GM23248 (cell line): ENCODE measurements at regions not wholly inside any gene's neighbourhood (a gene's known extent, or its start where the extent isn't known, plus 50 kb on each side); places are given as distances from the start of the nearest gene placed in this dataset.

Source experiments
- DNase-seq: peaks from one replicate; pipeline ENCODE4 v3.0.0-alpha.2; 2015
- H2AFZ ChIP-seq: fragments of 200-600 bp; sonication (generic); 2 replicates; pipeline ENCODE4 v1.6.1; 2016; ENCODE audit warnings: antibody characterized with exemption
- H3F3A ChIP-seq: fragments of 200-600 bp; sonication (generic); 2 replicates; pipeline ENCODE4 v1.6.1; 2016; ENCODE audit warnings: mild to moderate bottlenecking, antibody characterized with exemption, mixed run types; ENCODE audit not compliant: insufficient read depth
- H3K27ac ChIP-seq: fragments of 200-600 bp; sonication (generic); 2 replicates; pipeline ENCODE4 v1.5.1; 2016; ENCODE audit warnings: mild to moderate bottlenecking
- H3K27me3 ChIP-seq: fragments of 200-600 bp; sonication (generic); replicated peaks from 2 replicates; pipeline ENCODE4 v1.6.1; 2016; ENCODE audit warnings: mild to moderate bottlenecking; ENCODE audit not compliant: insufficient read depth
- H3K36me3 ChIP-seq: fragments of 200-600 bp; sonication (generic); 2 replicates; pipeline ENCODE4 v1.6.1; 2016; ENCODE audit warnings: low read depth, mild to moderate bottlenecking
- H3K4me1 ChIP-seq: fragments of 200-600 bp; sonication (generic); 2 replicates; pipeline ENCODE4 v1.6.1; 2016; ENCODE audit warnings: mild to moderate bottlenecking; ENCODE audit not compliant: insufficient read depth
- H3K4me2 ChIP-seq: fragments of 200-600 bp; sonication (generic); one replicate; pipeline ENCODE4 v1.6.1; 2016; ENCODE audit warnings: mild to moderate bottlenecking; ENCODE audit not compliant: unreplicated experiment
- H3K4me3 ChIP-seq: fragments of 200-600 bp; sonication (generic); 2 replicates; pipeline ENCODE4 v1.5.1; 2016; ENCODE audit warnings: mild to moderate bottlenecking
- H3K79me2 ChIP-seq: fragments of 200-600 bp; sonication (generic); 2 replicates; pipeline ENCODE4 v1.6.1; 2016; ENCODE audit warnings: mild to moderate bottlenecking; ENCODE audit not compliant: insufficient read depth
- H3K9ac ChIP-seq: fragments of 200-600 bp; sonication (generic); 2 replicates; pipeline ENCODE4 v1.6.1; 2016; ENCODE audit warnings: mild to moderate bottlenecking
- H3K9me2 ChIP-seq: fragments of 200-600 bp; sonication (generic); 2 replicates; pipeline ENCODE4 v1.6.1; 2016; ENCODE audit warnings: mixed run types, mild to moderate bottlenecking, moderate library complexity; ENCODE audit not compliant: insufficient read depth
- H3K9me3 ChIP-seq: fragments of 200-600 bp; sonication (generic); one replicate; pipeline ENCODE4 v1.6.1; 2017; ENCODE audit warnings: low read depth
- H4K20me1 ChIP-seq: fragments of 200-600 bp; sonication (generic); 2 replicates; pipeline ENCODE4 v1.6.0; 2016; ENCODE audit not compliant: insufficient read depth
- EZH2 ChIP-seq: fragments of 200-600 bp; sonication (generic); IDR thresholded peaks from 2 replicates; pipeline ENCODE4 v1.6.1; 2018; ENCODE audit warnings: antibody characterized with exemption, mild to moderate bottlenecking; ENCODE audit not compliant: insufficient read depth, poor library complexity, severe bottlenecking
- EZH2phosphoT487 ChIP-seq: fragments of 200-600 bp; sonication (generic); IDR thresholded peaks from 2 replicates; pipeline ENCODE4 v1.6.1; 2018; ENCODE audit warnings: antibody characterized with exemption, moderate library complexity, mild to moderate bottlenecking, low read depth; ENCODE audit not compliant: insufficient read depth
- WGBS, 2 experiments: methylation state at CpG; one replicate each; pipeline ENCODE4 v1.1.6; 2015 to 2017; ENCODE audit warnings: low lambda C conversion rate in 2 of 2, low coverage in 1 of 2; ENCODE audit errors: missing lambda C conversion rate in 2 of 2; 5-methylcytosine and 5-hydroxymethylcytosine counted together
- in situ Hi-C: fragments of 300-500 bp; cut with MboI; formaldehyde crosslinking; loops from 2 replicates; pipeline ENCODE4 v1.15.0; 2020

DNA sequence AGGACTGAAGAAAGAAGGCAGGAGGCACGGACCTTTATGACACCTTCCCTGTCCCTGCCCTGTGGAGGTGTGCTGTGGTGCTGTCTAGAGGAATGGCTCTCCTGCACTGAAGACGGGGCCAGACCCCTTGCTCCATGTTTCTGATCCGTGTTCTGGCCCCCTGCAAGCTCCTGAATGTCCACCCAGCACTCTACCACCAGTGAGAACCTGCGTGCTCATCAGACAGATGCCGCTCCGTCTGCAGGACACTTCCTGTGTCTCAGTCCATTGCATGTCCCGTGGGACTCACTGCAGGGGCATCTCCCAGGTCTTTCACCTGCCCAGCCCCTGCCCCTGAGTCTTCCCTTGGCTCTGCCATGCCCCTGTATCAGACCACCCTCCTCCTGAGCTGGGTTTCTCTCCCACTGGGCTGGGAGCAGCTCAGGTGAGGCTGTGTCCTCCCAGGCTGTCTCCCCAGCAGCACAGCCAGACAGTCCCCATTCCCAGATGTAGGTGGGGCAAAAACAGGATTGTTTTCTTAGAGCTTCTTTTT, 278.3 kb upstream of the ZNF32 start:
- no peaks in the 10 kb centered on the region for H4K20me1 ChIP-seq
- TF ChIP-seq EZH2phosphoT487 (no peak), EZH2 (no peak)
- in situ Hi-C loops, result no loop called here
- no peak overlapping the region for H3K4me2 ChIP-seq
- WGBS, 2 experiments, result 80 to 86% methylated on average over 7 of the region's 7 CpGs
- H3K79me2 ChIP-seq, result no peaks in the 10 kb centered on the region
- H3K9ac ChIP-seq, result no peak overlapping the region
- H3K4me3 ChIP-seq, result no peak overlapping the region
- no peaks in the 10 kb centered on the region for H3K9me2 ChIP-seq
- no peaks in the 10 kb centered on the region for H3K36me3 ChIP-seq
- no peaks in the 10 kb centered on the region for H3K27me3 ChIP-seq
- peaks cover 17% of the 10 kb centered on the region for H3K4me1 ChIP-seq
- H2AFZ ChIP-seq, result no peak overlapping the region
- H3F3A ChIP-seq, result peaks cover 14% of the 10 kb centered on the region
- no peak for DNase-seq
- H3K27ac ChIP-seq, result no peak overlapping the region
- H3K9me3 ChIP-seq, result no peaks in the 10 kb centered on the region

DNA sequence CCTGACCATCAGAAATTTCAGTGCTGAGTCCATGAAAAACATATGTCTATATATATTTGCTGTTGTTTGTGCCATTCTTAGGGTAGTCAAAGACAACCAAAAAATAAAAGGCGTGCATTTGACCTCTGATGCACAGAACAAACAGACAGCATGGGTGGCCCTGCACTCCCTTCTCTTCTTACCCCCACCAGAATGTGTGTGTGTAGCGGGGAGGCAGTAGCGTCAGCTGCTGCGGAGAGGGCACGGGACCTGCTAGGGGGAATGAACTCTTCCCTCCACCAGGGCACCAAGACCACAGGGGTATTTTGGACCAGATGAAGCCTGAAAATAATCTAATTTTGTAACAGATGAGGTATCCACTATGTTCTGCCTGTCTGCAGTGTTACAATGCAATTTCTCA, 277.7 kb upstream of the ZNF32 start:
- Histone ChIP-seq H3K9me2 (no peaks in the 10 kb centered on the region), H3K9me3 (no peaks in the 10 kb centered on the region), H3K36me3 (no peaks in the 10 kb centered on the region), H3K79me2 (no peaks in the 10 kb centered on the region), H3K4me2 (no peak overlapping the region), H3K9ac (no peak overlapping the region), H4K20me1 (no peaks in the 10 kb centered on the region), H3K27me3 (no peaks in the 10 kb centered on the region), H3K27ac (no peak overlapping the region), H3K4me1 (peaks cover 11% of the 10 kb centered on the region), H3F3A (peaks cover 8% of the 10 kb centered on the region; the same call in 1 of the 2 replicates), H3K4me3 (no peak overlapping the region), H2AFZ (no peak overlapping the region)
- DNase-seq, result no peak
- WGBS, 2 experiments, result 95 to 96% methylated on average over 5 of the region's 5 CpGs
- in situ Hi-C loops, result no loop called here
- TF ChIP-seq EZH2 (no peak), EZH2phosphoT487 (no peak)

GRCh38 chr10:43925793-43926192, 277.1 kb upstream of the ZNF32 start:
- no peaks in the 10 kb centered on the region for H3K9me3 ChIP-seq
- H3K9ac ChIP-seq, result no peak overlapping the region
- H3K79me2 ChIP-seq, result no peaks in the 10 kb centered on the region
- H3K36me3 ChIP-seq, result no peaks in the 10 kb centered on the region
- WGBS, 2 experiments, result 96 to 99% methylated on average over 7 of the region's 7 CpGs
- no peak overlapping the region for H3K27ac ChIP-seq
- in situ Hi-C loops, result no loop called here
- H3K4me1 ChIP-seq, result peaks cover 7% of the 10 kb centered on the region
- DNase-seq, result no peak
- H2AFZ ChIP-seq, result no peak overlapping the region
- peaks cover 5% of the 10 kb centered on the region; the same call in 1 of the 2 replicates for H3F3A ChIP-seq
- no peaks in the 10 kb centered on the region for H3K9me2 ChIP-seq
- no peak overlapping the region for H3K4me2 ChIP-seq
- H3K27me3 ChIP-seq, result no peaks in the 10 kb centered on the region
- no peak overlapping the region for H3K4me3 ChIP-seq
- TF ChIP-seq EZH2, result no peak
- TF ChIP-seq EZH2phosphoT487, result no peak
- H4K20me1 ChIP-seq, result no peaks in the 10 kb centered on the region

- no peak overlapping the region for H3K9ac ChIP-seq
- H3K27me3 ChIP-seq, result no peaks in the 10 kb centered on the region
- H3K27ac ChIP-seq, result no peak overlapping the region
- TF ChIP-seq EZH2 (no peak), EZH2phosphoT487 (no peak)
- H3F3A ChIP-seq, result no peaks in the 10 kb centered on the region
- H4K20me1 ChIP-seq, result no peaks in the 10 kb centered on the region
- 50 to 51% methylated on average over 2 of the region's 2 CpGs for WGBS, 2 experiments
- H2AFZ ChIP-seq, result no peak overlapping the region
- no peaks in the 10 kb centered on the region for H3K4me1 ChIP-seq
- H3K79me2 ChIP-seq, result no peaks in the 10 kb centered on the region
- H3K4me3 ChIP-seq, result no peak overlapping the region
- DNase-seq, result no peak
- H3K36me3 ChIP-seq, result no peaks in the 10 kb centered on the region
- no peaks in the 10 kb centered on the region for H3K9me3 ChIP-seq
- H3K4me2 ChIP-seq, result no peak overlapping the region
- in situ Hi-C loops, result no loop called here
- no peaks in the 10 kb centered on the region for H3K9me2 ChIP-seq
Measured at GRCh38 chr10:43923328-43923727, 274.6 kb upstream of the ZNF32 start.
